Raji (cell line): ENCODE measurements at regions not wholly inside any gene's neighbourhood (a gene's known extent, or its start where the extent isn't known, plus 50 kb on each side); places are given as distances from the start of the nearest gene placed in this dataset.

Source experiments
- POLR2A ChIP-seq: IDR thresholded peaks from 2 replicates; pipeline ENCODE4 v1.6.1; 2011; ENCODE audit warnings: low read depth, low read length, control low read depth; ENCODE audit not compliant: insufficient read depth

- TF ChIP-seq POLR2A, result no peak
Observed at GRCh38 chr1:25049190-25049589, 119.1 kb upstream of the RUNX3 start.

GRCh38 chr1:25048728-25049127 is 118.7 kb upstream of the RUNX3 start:
- no peak for TF ChIP-seq POLR2A

GRCh38 chr1:25047506-25048240 is 117.6 kb upstream of the RUNX3 start:
- no peak for TF ChIP-seq POLR2A

- no peak for TF ChIP-seq POLR2A
Observed at GRCh38 chr1:25046194-25046532, 116.1 kb upstream of the RUNX3 start.

- no peak for TF ChIP-seq POLR2A
Observed at GRCh38 chr1:25045480-25046193, 115.6 kb upstream of the RUNX3 start.

GRCh38 chr1:25043228-25043580 is 113.1 kb upstream of the RUNX3 start:
- TF ChIP-seq POLR2A, result no peak

- no peak for TF ChIP-seq POLR2A
Observed at GRCh38 chr1:25042331-25043227, 112.5 kb upstream of the RUNX3 start.

- TF ChIP-seq POLR2A, result no peak
Observed at GRCh38 chr1:25041916-25042315, 111.8 kb upstream of the RUNX3 start.

- no peak for TF ChIP-seq POLR2A
Observed at GRCh38 chr1:25040122-25040685, 110.1 kb upstream of the RUNX3 start.

GRCh38 chr1:25039229-25039628 is 109.2 kb upstream of the RUNX3 start:
- no peak for TF ChIP-seq POLR2A

GRCh38 chr1:25038699-25039098 is 108.6 kb upstream of the RUNX3 start:
- TF ChIP-seq POLR2A, result no peak

- TF ChIP-seq POLR2A, result no peak
Observed at GRCh38 chr1:25037174-25038074, 107.3 kb upstream of the RUNX3 start.

GRCh38 chr1:25036117-25036546 is 106.1 kb upstream of the RUNX3 start:
- no peak for TF ChIP-seq POLR2A

- no peak for TF ChIP-seq POLR2A
Observed at GRCh38 chr1:25035523-25036116, 105.5 kb upstream of the RUNX3 start.
